GM18907 (cell line): ENCODE measurements at regions not wholly inside any gene's neighbourhood (a gene's known extent, or its start where the extent isn't known, plus 50 kb on each side); places are given as distances from the start of the nearest gene placed in this dataset.

Source experiments
- ATAC-seq: cut with Tn5 transposase; IDR thresholded peaks from one replicate; pipeline ENCODE4 v1.9.1; 2021; ENCODE audit warnings: mild to moderate bottlenecking, moderate library complexity; ENCODE audit not compliant: unreplicated experiment

GRCh38 chr6:53418288-53418687 lies 69.5 kb upstream of the ELOVL5 start:
- no peak for ATAC-seq

- no peak for ATAC-seq
Observed at GRCh38 chr6:53417141-53417540, 68.4 kb upstream of the ELOVL5 start.

GRCh38 chr6:53413326-53413725 lies 64.6 kb upstream of the ELOVL5 start:
- no peak for ATAC-seq

- ATAC-seq = no peak
Observed at GRCh38 chr6:53412751-53413150, 64.0 kb upstream of the ELOVL5 start.

GRCh38 chr6:53412021-53412715 lies 63.4 kb upstream of the ELOVL5 start:
- no peak for ATAC-seq

- no peak for ATAC-seq
Observed at GRCh38 chr6:53411451-53411850, 62.7 kb upstream of the ELOVL5 start.

- peak; percentile 95 for ATAC-seq
Observed at GRCh38 chr6:53410508-53411258, 61.9 kb upstream of the ELOVL5 start.

GRCh38 chr6:53408826-53409225 lies 60.1 kb upstream of the ELOVL5 start:
- no peak for ATAC-seq

GRCh38 chr6:53399027-53399344 lies 50.2 kb upstream of the ELOVL5 start:
- no peak for ATAC-seq

GRCh38 chr6:53398247-53399026 lies 49.7 kb upstream of the ELOVL5 start:
- no peak for ATAC-seq
